ENCODE measurements at regions not wholly inside any gene's neighbourhood (a gene's known extent, or its start where the extent isn't known, plus 50 kb on each side); places are given as distances from the start of the nearest gene placed in this dataset.

DNA sequence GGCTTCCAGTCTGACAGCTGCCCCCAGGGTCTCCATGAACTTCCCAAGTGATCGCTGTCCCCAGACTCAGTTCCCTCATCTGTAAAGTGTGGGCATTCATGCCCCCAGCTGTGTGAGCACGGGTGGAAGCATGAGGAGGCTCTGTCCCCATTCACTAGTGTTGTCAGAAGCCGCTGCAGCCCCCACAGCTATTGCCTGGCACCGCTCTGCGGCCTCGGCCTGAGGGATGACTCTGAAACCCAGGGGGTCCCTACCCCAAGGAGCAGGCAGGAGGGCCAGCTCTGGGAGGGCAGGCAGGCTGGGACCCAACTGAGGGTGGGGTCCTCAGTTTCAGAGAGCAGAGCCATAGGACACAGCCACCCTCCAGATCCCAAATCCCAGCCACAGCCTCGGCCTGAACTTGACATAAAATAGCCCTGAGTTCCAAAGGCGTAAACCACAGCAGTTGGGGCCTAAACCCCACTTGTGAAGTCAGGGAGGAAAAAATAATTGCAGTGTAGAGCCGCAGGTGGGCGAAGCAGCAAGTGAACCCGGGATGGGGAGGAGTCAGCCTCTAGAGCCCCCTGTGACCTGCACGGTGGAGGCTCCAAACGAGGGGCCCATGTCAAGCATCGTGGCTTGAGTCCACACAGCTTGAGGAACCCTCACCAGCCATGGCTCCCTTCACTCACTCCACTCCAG is 66.0 kb upstream of the ADAMTS2 start:
- DNase-seq = no peak

DNA sequence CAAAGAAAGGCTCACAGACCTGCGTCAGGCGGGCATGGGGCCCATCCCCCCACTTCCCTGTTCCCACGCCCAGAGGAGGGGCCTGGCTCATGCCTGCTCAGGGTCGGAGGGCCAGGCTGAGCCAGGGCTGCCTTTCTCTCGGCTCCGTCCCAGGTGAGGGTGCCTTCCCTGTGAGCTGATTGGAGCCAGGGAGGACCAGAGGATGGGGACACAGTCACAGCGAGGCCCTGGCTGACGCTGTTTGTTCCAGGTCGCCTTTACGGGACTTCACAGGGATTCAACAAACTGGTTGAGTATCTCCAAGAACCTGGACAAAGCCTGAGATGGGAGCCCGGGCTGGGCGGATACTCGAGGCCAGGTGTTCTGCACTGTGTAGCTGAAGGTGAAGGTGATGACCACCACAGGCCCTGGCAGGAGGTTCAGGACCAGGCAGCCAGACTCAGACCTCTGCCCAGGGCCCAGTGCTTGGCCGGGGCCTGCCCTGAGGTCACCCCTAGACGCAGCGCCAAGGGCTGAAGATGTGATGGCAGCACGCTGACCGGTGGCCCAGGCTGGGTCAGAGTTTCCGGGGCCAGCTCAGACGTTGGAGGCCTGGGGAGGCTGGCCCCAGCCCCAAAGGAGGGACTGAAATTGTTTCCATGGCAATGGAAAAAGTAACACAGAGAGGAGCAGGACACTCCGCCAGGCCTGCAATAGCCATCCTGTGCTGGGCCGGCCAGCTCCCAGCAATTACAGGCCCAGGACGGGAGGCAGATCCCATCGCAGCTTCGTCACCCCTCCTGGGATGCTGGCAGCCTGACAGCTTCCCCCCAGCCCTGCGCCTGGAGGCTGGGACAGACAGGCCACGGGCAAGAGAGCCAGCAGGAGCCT is 65.3 kb upstream of the ADAMTS2 start:
- ChIA-PET POLR2A (ENCODE audit: partially characterized antibody) (no interaction called here), CTCF (ENCODE audit: partially characterized antibody) (no interaction called here)
- no peaks in the 10 kb centered on the region for H3K36me3 ChIP-seq (ENCODE audit: insufficient read depth, low read length)
- DNase-seq = no peak
- Mint-ChIP-seq H3K9me3 (no peaks in the 10 kb centered on the region), H3K27ac (no peak overlapping the region), H3K27me3 (peaks cover 2 to 4% of the 10 kb centered on the region in 2 donors), H3K4me1 (no peaks in the 10 kb centered on the region), H3K4me3 (no peak overlapping the region), H3K36me3 (no peaks in the 10 kb centered on the region)
- no peaks in the 10 kb centered on the region for H3K27me3 ChIP-seq (ENCODE audit: insufficient read depth, low read length)
- H3K9me3 ChIP-seq (ENCODE audit: control insufficient read depth in 1 of 2, low read length in 2 of 2) = no peaks in the 10 kb centered on the region
- H3K27ac ChIP-seq (ENCODE audit: low read depth, low read length) = no peak overlapping the region
- no peak overlapping the region for H3K4me3 ChIP-seq (ENCODE audit: low read length in 2 of 2)
- intact Hi-C loops (cut with micrococcal nuclease) = no loop called here
- H3K4me1 ChIP-seq (ENCODE audit: insufficient read depth, low read length) = no peaks in the 10 kb centered on the region

More for the DNA sequence above, 66.0 kb upstream of the ADAMTS2 start:
- Histone ChIP-seq H3K9me3 (ENCODE audit: control insufficient read depth in 1 of 2, low read length in 2 of 2) (no peaks in the 10 kb centered on the region), H3K27ac (ENCODE audit: low read depth, low read length) (no peak overlapping the region), H3K4me1 (ENCODE audit: insufficient read depth, low read length) (no peaks in the 10 kb centered on the region), H3K36me3 (ENCODE audit: insufficient read depth, low read length) (no peaks in the 10 kb centered on the region), H3K27me3 (ENCODE audit: insufficient read depth, low read length) (no peaks in the 10 kb centered on the region), H3K4me3 (ENCODE audit: low read length in 2 of 2) (no peak overlapping the region)
- H3K4me1 Mint-ChIP-seq = no peaks in the 10 kb centered on the region
- no peaks in the 10 kb centered on the region for H3K9me3 Mint-ChIP-seq
- CTCF ChIA-PET (ENCODE audit: partially characterized antibody) = no interaction called here
- intact Hi-C loops (cut with micrococcal nuclease) = no loop called here
- no peaks in the 10 kb centered on the region for H3K36me3 Mint-ChIP-seq
- H3K27ac Mint-ChIP-seq = no peak overlapping the region
- H3K27me3 Mint-ChIP-seq = peaks cover 5 to 6% of the 10 kb centered on the region in 2 donors
- POLR2A ChIA-PET (ENCODE audit: partially characterized antibody) = no interaction called here
- no peak overlapping the region for H3K4me3 Mint-ChIP-seq

DNA sequence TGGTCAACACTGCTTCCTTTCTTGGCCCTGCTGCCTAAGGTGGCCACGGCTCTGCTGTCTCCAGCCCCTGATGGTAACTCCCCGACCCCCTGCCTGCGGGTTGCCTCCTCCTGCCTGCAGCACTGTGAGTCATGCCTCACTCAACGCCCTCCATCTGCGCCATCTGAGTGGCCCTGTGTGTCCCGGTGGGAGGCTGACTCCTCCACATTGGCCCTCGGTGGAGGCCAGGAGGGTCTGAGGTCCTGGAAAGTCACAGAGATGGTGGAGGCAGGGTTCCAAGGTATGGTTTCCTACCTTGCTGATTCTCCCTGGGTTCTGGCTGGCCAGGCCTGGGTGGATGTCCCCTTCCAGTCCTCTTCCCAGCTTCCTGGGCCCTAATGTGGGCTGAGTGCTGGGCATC is 64.5 kb upstream of the ADAMTS2 start:
- no peaks in the 10 kb centered on the region for H3K4me1 ChIP-seq (ENCODE audit: insufficient read depth, low read length)
- H3K27ac ChIP-seq (ENCODE audit: low read depth, low read length) = no peak overlapping the region
- Mint-ChIP-seq H3K4me3 (no peak overlapping the region), H3K36me3 (no peaks in the 10 kb centered on the region), H3K4me1 (no peaks in the 10 kb centered on the region), H3K27ac (no peak overlapping the region), H3K9me3 (no peaks in the 10 kb centered on the region), H3K27me3 (peaks cover 2 to 4% of the 10 kb centered on the region in 2 donors)
- ChIA-PET CTCF (ENCODE audit: partially characterized antibody) (no interaction called here), POLR2A (ENCODE audit: partially characterized antibody) (no interaction called here)
- no peak overlapping the region for H3K4me3 ChIP-seq (ENCODE audit: low read length in 2 of 2)
- no peaks in the 10 kb centered on the region for H3K27me3 ChIP-seq (ENCODE audit: insufficient read depth, low read length)
- H3K9me3 ChIP-seq (ENCODE audit: control insufficient read depth in 1 of 2, low read length in 2 of 2) = no peaks in the 10 kb centered on the region
- intact Hi-C loops (cut with micrococcal nuclease) = no loop called here
- H3K36me3 ChIP-seq (ENCODE audit: insufficient read depth, low read length) = no peaks in the 10 kb centered on the region
- DNase-seq = no peak

DNA sequence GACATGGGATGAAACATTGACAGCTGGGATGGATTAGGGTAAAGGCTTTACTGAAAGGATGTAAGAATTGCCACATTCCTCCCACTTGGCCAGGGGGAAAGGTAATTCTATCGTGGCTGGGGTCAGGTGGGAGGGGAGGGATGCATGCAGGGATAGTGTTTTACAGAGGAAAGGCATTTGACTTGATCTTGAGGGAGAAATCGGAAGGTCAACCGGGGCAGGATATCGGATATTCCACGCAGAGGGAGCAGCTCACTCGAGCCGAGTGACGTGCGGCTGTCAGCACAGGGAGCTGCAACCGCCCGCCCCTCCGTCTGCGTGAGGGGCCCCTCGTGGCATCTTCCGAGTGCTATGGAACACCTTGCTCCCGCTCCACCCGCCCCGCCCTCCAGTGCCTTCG is 63.4 kb upstream of the ADAMTS2 start:
- H3K4me3 ChIP-seq (ENCODE audit: low read length in 2 of 2) = no peak overlapping the region
- no peak overlapping the region for H3K27ac Mint-ChIP-seq
- no peaks in the 10 kb centered on the region for H3K36me3 Mint-ChIP-seq
- no peaks in the 10 kb centered on the region for H3K4me1 Mint-ChIP-seq
- H3K9me3 Mint-ChIP-seq = no peaks in the 10 kb centered on the region
- no peaks in the 10 kb centered on the region for H3K27me3 ChIP-seq (ENCODE audit: insufficient read depth, low read length)
- no peaks in the 10 kb centered on the region for H3K4me1 ChIP-seq (ENCODE audit: insufficient read depth, low read length)
- H3K36me3 ChIP-seq (ENCODE audit: insufficient read depth, low read length) = no peaks in the 10 kb centered on the region
- no peak overlapping the region for H3K27ac ChIP-seq (ENCODE audit: low read depth, low read length)
- H3K9me3 ChIP-seq (ENCODE audit: control insufficient read depth in 1 of 2, low read length in 2 of 2) = no peaks in the 10 kb centered on the region
- peaks cover 2 to 4% of the 10 kb centered on the region in 2 donors for H3K27me3 Mint-ChIP-seq
- no peak overlapping the region for H3K4me3 Mint-ChIP-seq
- intact Hi-C loops (cut with micrococcal nuclease) = no loop called here
- no peak for DNase-seq
- ChIA-PET CTCF (ENCODE audit: partially characterized antibody) (interaction anchor here (0.7 kb wide), 1 partner anchor 72 kb away, joined by 3 read pairs; no protein-coding TSS in a partner anchor), POLR2A (ENCODE audit: partially characterized antibody) (no interaction called here)

DNA sequence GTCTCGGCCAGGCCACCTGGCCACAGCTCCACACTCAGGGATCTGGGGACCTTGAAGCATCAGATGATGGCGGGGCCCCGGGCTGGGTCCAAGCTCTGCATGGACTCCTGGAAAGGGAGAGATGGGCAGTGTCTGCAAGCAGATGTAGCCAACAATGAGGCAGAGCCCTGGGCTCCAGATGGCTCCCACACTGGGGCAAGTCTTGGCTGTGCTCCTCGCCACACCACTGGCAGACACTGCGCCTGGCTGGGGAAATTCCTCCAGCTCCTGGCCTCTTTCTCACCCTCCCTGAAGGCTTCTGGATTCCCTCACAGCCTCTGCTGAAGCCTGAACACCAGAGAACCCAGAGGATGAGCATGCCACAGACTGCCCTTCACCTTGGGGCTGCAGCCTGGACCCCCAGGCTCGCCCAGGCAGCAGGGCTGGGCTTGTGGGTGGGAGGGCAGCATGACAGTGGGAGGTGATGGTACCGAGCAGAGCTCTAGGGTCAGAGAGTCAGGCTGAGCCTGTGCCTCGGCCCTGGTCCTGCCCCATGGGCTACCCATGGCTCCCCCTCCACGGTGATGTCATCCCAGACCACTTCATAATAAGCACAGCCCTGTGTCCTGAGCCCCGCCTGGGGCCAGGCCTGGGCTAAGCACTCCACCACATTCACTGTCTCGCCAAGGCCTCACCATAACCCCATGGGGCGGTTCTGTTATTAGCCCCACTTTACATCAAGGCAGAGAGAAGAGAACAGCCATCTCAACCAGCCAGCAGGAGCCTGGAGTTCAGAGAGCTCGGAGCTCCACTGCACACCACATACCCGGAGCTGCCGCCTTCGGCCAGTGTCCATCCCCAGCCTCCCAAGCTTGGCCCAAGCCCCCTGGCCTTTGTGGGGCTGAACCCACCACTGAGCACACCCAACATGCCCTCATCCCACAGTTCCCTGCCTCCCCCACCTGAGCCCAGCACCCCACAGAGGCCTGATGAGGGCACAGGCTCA is 62.2 kb upstream of the ADAMTS2 start:
- POLR2A ChIA-PET (ENCODE audit: partially characterized antibody) = no interaction called here
- H3K4me1 ChIP-seq (ENCODE audit: insufficient read depth, low read length) = no peaks in the 10 kb centered on the region
- peaks cover 4 to 10% of the 10 kb centered on the region in 2 donors for H3K27me3 Mint-ChIP-seq

DNA sequence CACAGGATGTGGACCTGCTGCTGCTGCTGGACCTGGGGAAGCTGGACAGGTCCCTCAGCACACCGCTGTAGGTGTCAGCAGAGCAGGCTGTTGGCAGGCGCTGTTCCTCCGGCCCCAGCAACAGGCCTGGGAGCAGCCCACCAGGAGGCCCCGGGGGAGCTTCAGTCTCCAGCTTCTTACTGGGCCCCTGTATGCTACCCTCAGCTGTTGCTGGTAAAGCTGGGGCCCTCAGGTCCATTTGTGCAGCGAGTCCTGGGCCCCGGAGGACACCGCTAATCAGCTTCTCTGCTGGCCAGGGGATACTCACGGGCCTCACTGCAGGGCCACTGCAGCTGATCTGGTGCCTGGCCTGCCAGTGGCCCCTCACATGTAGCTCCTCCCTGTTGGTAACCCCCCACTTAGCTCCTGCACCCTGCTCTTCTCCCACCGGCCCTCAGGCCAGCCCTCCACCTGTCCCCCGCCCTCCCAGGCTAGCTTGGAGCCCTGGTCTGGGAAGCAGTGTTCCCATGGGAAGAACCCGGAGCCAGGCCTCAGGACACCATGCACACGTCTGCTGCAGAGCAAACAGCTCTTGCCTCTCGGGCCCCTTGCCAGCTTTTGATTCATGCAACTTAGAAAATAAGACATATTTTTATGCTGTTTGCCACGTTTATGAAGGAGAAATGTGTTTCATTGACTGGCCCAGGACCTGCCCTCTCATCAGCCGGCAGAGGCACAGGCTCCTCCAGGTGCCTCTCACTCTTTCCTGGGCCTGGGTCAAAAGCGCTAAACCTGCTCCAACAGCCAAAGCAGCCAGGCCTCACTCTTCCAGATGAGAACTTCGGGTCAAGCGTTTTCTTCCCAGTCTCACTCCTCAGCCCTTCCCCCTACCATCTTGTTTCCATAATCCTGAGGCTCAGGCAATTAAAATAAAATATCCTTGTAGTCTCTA is 61.0 kb upstream of the ADAMTS2 start:
- no peaks in the 10 kb centered on the region for H3K4me1 ChIP-seq (ENCODE audit: insufficient read depth, low read length)
- no peak overlapping the region for H3K4me3 ChIP-seq (ENCODE audit: low read length in 2 of 2)
- Mint-ChIP-seq H3K27ac (no peak overlapping the region), H3K4me1 (no peaks in the 10 kb centered on the region), H3K27me3 (peaks cover 4 to 10% of the 10 kb centered on the region in 2 donors), H3K4me3 (no peak overlapping the region), H3K9me3 (peaks cover 0 to 13% (median 8%) of the 10 kb centered on the region in 8 donors), H3K36me3 (no peaks in the 10 kb centered on the region)
- no peaks in the 10 kb centered on the region for H3K9me3 ChIP-seq (ENCODE audit: control insufficient read depth in 1 of 2, low read length in 2 of 2)
- POLR2A ChIA-PET (ENCODE audit: partially characterized antibody) = no interaction called here
- DNase-seq = no peak
- no peaks in the 10 kb centered on the region for H3K36me3 ChIP-seq (ENCODE audit: insufficient read depth, low read length)
- CTCF ChIA-PET (ENCODE audit: partially characterized antibody) = no interaction called here
- no peak overlapping the region for H3K27ac ChIP-seq (ENCODE audit: low read depth, low read length)
- intact Hi-C loops (cut with micrococcal nuclease) = no loop called here
- no peaks in the 10 kb centered on the region for H3K27me3 ChIP-seq (ENCODE audit: insufficient read depth, low read length)

More for the DNA sequence above, 62.2 kb upstream of the ADAMTS2 start:
- H3K9me3 Mint-ChIP-seq = peaks cover 0 to 5% (median 1%) of the 10 kb centered on the region in 8 donors
- H3K4me3 Mint-ChIP-seq = no peak overlapping the region
- Histone ChIP-seq H3K9me3 (ENCODE audit: control insufficient read depth in 1 of 2, low read length in 2 of 2) (no peaks in the 10 kb centered on the region), H3K4me3 (ENCODE audit: low read length in 2 of 2) (no peak overlapping the region), H3K27ac (ENCODE audit: low read depth, low read length) (no peak overlapping the region), H3K36me3 (ENCODE audit: insufficient read depth, low read length) (no peaks in the 10 kb centered on the region), H3K27me3 (ENCODE audit: insufficient read depth, low read length) (no peaks in the 10 kb centered on the region)
- intact Hi-C loops (cut with micrococcal nuclease) = no loop called here
- DNase-seq = no peak
- no peaks in the 10 kb centered on the region for H3K36me3 Mint-ChIP-seq
- H3K27ac Mint-ChIP-seq = no peak overlapping the region
- no peaks in the 10 kb centered on the region for H3K4me1 Mint-ChIP-seq
- CTCF ChIA-PET (ENCODE audit: partially characterized antibody) = no interaction called here
